SK-N-SH (cell line): ENCODE measurements at regions not wholly inside any gene's neighbourhood (a gene's known extent, or its start where the extent isn't known, plus 50 kb on each side); places are given as distances from the start of the nearest gene placed in this dataset.

Source experiments
- CTCF ChIA-PET: fragments of 300-600, 350-600 bp; formaldehyde crosslinking; extraction: SDS; loops from one replicate; lab custom pipeline; 2021; lab: Yijun Ruan, JAX
- POLR2A ChIA-PET: fragments of 350-600 bp; sonication (Branson Sonifier 250); formaldehyde crosslinking; extraction: SDS; loops from one replicate; lab custom pipeline; 2020; ENCODE audit warnings: antibody characterized with exemption, inconsistent platforms; lab: Yijun Ruan, JAX
- DNase-seq: peaks from one replicate; pipeline ENCODE4 v3.0.0; 2012
- H2AFZ ChIP-seq: fragments of 200-600 bp; sonication (generic); 2 replicates; pipeline ENCODE4 v1.8.1; 2016; ENCODE audit warnings: antibody characterized with exemption, mild to moderate bottlenecking, low read depth
- H3F3A ChIP-seq: fragments of 200-600 bp; sonication (generic); replicated peaks from 2 replicates; pipeline ENCODE3; 2016; ENCODE audit warnings: antibody characterized with exemption, mild to moderate bottlenecking; ENCODE audit not compliant: insufficient read depth
- H3K27ac ChIP-seq, 2 experiments: fragments of 200-500 bp in 1 of 2; fragments of 200-600 bp in 1 of 2; sonication (Bioruptor generic) in 1 of 2; sonication (generic), shearing (Covaris generic) in 1 of 2; 2 replicates each; pipeline versions ENCODE4 v1.5.1 to v1.6.1; 2014 to 2016; ENCODE audit warnings: low read depth in 2 of 2, inconsistent platforms in 1 of 2, low read length in 1 of 2, mild to moderate bottlenecking in 1 of 2, mixed read lengths in 1 of 2
- H3K27me3 ChIP-seq: fragments of 200-600 bp; sonication (generic), shearing (Covaris generic); 2 replicates; pipeline ENCODE4 v1.6.1; 2016; ENCODE audit warnings: mixed run types; ENCODE audit not compliant: insufficient read depth
- H3K36me3 ChIP-seq, 2 experiments: fragments of 200-500 bp in 1 of 2; fragments of 200-600 bp in 1 of 2; sonication (Bioruptor generic) in 1 of 2; sonication (generic) in 1 of 2; replicated peaks in 1 of 2; 2 replicates each; pipeline versions ENCODE3 to v1.5.1; 2014 to 2016; ENCODE audit warnings: low read length in 1 of 2, mild to moderate bottlenecking in 1 of 2; ENCODE audit not compliant: insufficient read depth in 2 of 2, control insufficient read depth in 1 of 2
- H3K4me1 ChIP-seq, 2 experiments: fragments of 200-500 bp in 1 of 2; fragments of 200-600 bp in 1 of 2; sonication (Bioruptor generic) in 1 of 2; sonication (generic), shearing (Covaris generic) in 1 of 2; 2 replicates each; pipeline versions ENCODE4 v1.5.1 to v1.6.1; 2014 to 2016; ENCODE audit warnings: low read depth in 1 of 2, low read length in 1 of 2, mixed run types in 1 of 2; ENCODE audit not compliant: insufficient read depth in 2 of 2, control insufficient read depth in 1 of 2
- H3K4me2 ChIP-seq: fragments of 200-600 bp; sonication (generic), shearing (Covaris generic); 2 replicates; pipeline ENCODE4 v1.6.1; 2017; ENCODE audit warnings: mixed run types
- H3K4me3 ChIP-seq, 2 experiments: fragments of 200-500 bp in 1 of 2; fragments of 200-600 bp in 1 of 2; sonication (Bioruptor generic) in 1 of 2; sonication (generic), shearing (Covaris generic) in 1 of 2; 2 replicates each; pipeline versions ENCODE4 v1.5.1 to v1.8.1; 2014 to 2016; ENCODE audit warnings: low read depth in 2 of 2, inconsistent platforms in 1 of 2, low read length in 1 of 2, mild to moderate bottlenecking in 1 of 2, mixed read lengths in 1 of 2, moderate library complexity in 1 of 2
- H3K79me2 ChIP-seq: fragments of 200-600 bp; sonication (generic); 2 replicates; pipeline ENCODE4 v1.8.1; 2017; ENCODE audit warnings: mild to moderate bottlenecking; ENCODE audit not compliant: insufficient read depth
- H3K9ac ChIP-seq: fragments of 200-600 bp; sonication (generic); 2 replicates; pipeline ENCODE4 v1.6.1; 2017; ENCODE audit warnings: mixed run types
- H3K9me2 ChIP-seq: fragments of 200-600 bp; sonication (generic); 2 replicates; pipeline ENCODE4 v1.6.1; 2017; ENCODE audit warnings: mixed run types
- H3K9me3 ChIP-seq: fragments of 200-600 bp; sonication (generic); 2 replicates; pipeline ENCODE4 v1.6.1; 2017; ENCODE audit warnings: mixed run types, mild to moderate bottlenecking, moderate library complexity
- H4K20me1 ChIP-seq: fragments of 200-600 bp; sonication (generic); 2 replicates; pipeline ENCODE4 v1.6.1; 2017; ENCODE audit warnings: mild to moderate bottlenecking, mixed run types; ENCODE audit not compliant: insufficient read depth
- CHD2 ChIP-seq: fragments of 150-350 bp; IDR thresholded peaks from 2 replicates; pipeline ENCODE4 v1.6.1; 2018; ENCODE audit warnings: low read length; ENCODE audit not compliant: partially characterized antibody
- ELF1 ChIP-seq: IDR thresholded peaks from 2 replicates; pipeline ENCODE4 v1.4.0; 2012
- FOXJ3 ChIP-seq: sonication (generic); formaldehyde crosslinking; IDR thresholded peaks from 2 replicates; pipeline ENCODE4 v1.5.1; 2020; ENCODE audit warnings: mild to moderate bottlenecking, missing genetic modification reagents
- FOXM1 ChIP-seq: IDR thresholded peaks from 2 replicates; pipeline ENCODE4 v1.4.0; 2012; ENCODE audit warnings: low read depth, mild to moderate bottlenecking
- JUND ChIP-seq: IDR thresholded peaks from 2 replicates; pipeline ENCODE4 v1.4.0; 2012
- MEF2A ChIP-seq: IDR thresholded peaks from 2 replicates; pipeline ENCODE4 v1.4.0; 2012; ENCODE audit warnings: low read depth, borderline replicate concordance
- MXI1 ChIP-seq: IDR thresholded peaks from 2 replicates; pipeline ENCODE4 v1.6.1; 2012; ENCODE audit warnings: mild to moderate bottlenecking, low read depth, low read length, improper control_type of control experiment
- NFIC ChIP-seq: IDR thresholded peaks from 2 replicates; pipeline ENCODE4 v1.4.0; 2012; ENCODE audit warnings: borderline replicate concordance
- NRF1 ChIP-seq: IDR thresholded peaks from 2 replicates; pipeline ENCODE4 v1.6.1; 2012; ENCODE audit warnings: low read depth, mild to moderate bottlenecking, low read length
- RAD21 ChIP-seq: IDR thresholded peaks from 2 replicates; pipeline ENCODE4 v1.6.1; 2012; ENCODE audit warnings: mild to moderate bottlenecking, low read length
- RFX5 ChIP-seq: IDR thresholded peaks from 2 replicates; pipeline ENCODE4 v1.6.1; 2012; ENCODE audit warnings: mild to moderate bottlenecking, improper control_type of control experiment, low read length
- RXRA ChIP-seq: IDR thresholded peaks from 2 replicates; pipeline ENCODE4 v1.4.0; 2012; ENCODE audit warnings: low read depth, mild to moderate bottlenecking, borderline replicate concordance
- SMC3 ChIP-seq: IDR thresholded peaks from 2 replicates; pipeline ENCODE4 v1.6.1; 2012; ENCODE audit warnings: low read depth, low read length, improper control_type of control experiment
- TCF12 ChIP-seq: IDR thresholded peaks from 2 replicates; pipeline ENCODE4 v1.4.0; 2012
- TEAD4 ChIP-seq: IDR thresholded peaks from 2 replicates; pipeline ENCODE4 v1.4.0; 2012; ENCODE audit warnings: mild to moderate bottlenecking, borderline replicate concordance; ENCODE audit not compliant: insufficient read depth
- YY1 ChIP-seq: IDR thresholded peaks from 2 replicates; pipeline ENCODE4 v1.4.0; 2012; ENCODE audit warnings: low read depth, mild to moderate bottlenecking
- WGBS: methylation state at CpG from one replicate; pipeline ENCODE4 v1.1.6; 2017; ENCODE audit warnings: low lambda C conversion rate; 5-methylcytosine and 5-hydroxymethylcytosine counted together
- TF ChIP-seq, protein P1 (sequence below): fragments of 200-600 bp; sonication (generic); IDR thresholded peaks from 2 replicates; pipeline ENCODE4 v1.6.1; 2017; ENCODE audit warnings: antibody characterized with exemption, mild to moderate bottlenecking, moderate library complexity
- TF ChIP-seq, protein P2 (sequence below): fragments of 150-350 bp; IDR thresholded peaks from 2 replicates; pipeline ENCODE4 v1.6.1; 2017; ENCODE audit warnings: antibody characterized with exemption, low read length, low read depth, borderline replicate concordance
- TF ChIP-seq, protein P3 (sequence below): fragments of 150-350 bp; IDR thresholded peaks from 2 replicates; pipeline ENCODE4 v1.6.1; 2016; ENCODE audit warnings: mild to moderate bottlenecking, low read depth, low read length
- TF ChIP-seq, protein P4 (sequence below): IDR thresholded peaks from 2 replicates; pipeline ENCODE4; 2012
- TF ChIP-seq, protein P5 (sequence below): IDR thresholded peaks from 2 replicates; pipeline ENCODE4 v1.4.0; 2012; ENCODE audit warnings: low read depth

DNA sequence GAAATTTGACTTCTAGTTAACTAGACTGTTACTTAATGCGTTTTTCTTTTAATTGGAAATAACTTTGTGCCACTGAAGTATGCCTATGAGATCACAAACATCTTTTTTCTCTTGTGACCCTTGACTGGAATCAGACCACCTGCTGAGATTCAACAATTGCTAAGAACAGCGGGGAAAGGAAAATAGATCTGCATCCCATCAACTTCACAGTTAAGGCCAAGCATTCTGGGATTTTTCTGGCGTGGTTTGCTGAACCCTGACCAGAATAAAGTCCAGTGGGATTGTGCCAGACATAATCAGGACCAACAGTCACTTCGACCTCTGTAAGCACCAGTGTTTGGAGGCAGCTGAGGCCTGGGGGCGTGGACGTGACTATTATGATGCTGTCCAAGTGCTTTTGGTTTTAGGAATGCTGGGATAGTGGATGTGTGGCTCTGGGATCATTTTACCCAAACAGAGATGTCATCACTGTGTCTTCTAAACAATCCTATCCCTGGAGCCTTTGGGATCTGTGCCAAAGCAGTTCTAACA is 373.3 kb upstream of the PRKCQ start:
- H3K9ac ChIP-seq: no peak overlapping the region
- H3K79me2 ChIP-seq: no peaks in the 10 kb centered on the region
- no peak overlapping the region for H2AFZ ChIP-seq
- no peaks in the 10 kb centered on the region for H3K27me3 ChIP-seq
- H3K9me2 ChIP-seq: no peaks in the 10 kb centered on the region
- H3F3A ChIP-seq: no peaks in the 10 kb centered on the region
- TF ChIP-seq NRF1: no peak
- no peak for TF ChIP-seq SMC3
- TF ChIP-seq, protein P1, sequence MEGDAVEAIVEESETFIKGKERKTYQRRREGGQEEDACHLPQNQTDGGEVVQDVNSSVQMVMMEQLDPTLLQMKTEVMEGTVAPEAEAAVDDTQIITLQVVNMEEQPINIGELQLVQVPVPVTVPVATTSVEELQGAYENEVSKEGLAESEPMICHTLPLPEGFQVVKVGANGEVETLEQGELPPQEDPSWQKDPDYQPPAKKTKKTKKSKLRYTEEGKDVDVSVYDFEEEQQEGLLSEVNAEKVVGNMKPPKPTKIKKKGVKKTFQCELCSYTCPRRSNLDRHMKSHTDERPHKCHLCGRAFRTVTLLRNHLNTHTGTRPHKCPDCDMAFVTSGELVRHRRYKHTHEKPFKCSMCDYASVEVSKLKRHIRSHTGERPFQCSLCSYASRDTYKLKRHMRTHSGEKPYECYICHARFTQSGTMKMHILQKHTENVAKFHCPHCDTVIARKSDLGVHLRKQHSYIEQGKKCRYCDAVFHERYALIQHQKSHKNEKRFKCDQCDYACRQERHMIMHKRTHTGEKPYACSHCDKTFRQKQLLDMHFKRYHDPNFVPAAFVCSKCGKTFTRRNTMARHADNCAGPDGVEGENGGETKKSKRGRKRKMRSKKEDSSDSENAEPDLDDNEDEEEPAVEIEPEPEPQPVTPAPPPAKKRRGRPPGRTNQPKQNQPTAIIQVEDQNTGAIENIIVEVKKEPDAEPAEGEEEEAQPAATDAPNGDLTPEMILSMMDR: no peak
- TF ChIP-seq JUND: no peak
- no peak for TF ChIP-seq YY1
- TF ChIP-seq MEF2A: no peak
- TF ChIP-seq RAD21: no peak
- TF ChIP-seq, protein P2, sequence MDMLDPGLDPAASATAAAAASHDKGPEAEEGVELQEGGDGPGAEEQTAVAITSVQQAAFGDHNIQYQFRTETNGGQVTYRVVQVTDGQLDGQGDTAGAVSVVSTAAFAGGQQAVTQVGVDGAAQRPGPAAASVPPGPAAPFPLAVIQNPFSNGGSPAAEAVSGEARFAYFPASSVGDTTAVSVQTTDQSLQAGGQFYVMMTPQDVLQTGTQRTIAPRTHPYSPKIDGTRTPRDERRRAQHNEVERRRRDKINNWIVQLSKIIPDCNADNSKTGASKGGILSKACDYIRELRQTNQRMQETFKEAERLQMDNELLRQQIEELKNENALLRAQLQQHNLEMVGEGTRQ: no peak
- TF ChIP-seq FOXJ3 (CRISPR knock-in tag): no peak
- TF ChIP-seq TEAD4: no peak
- no peak for TF ChIP-seq MXI1
- no peak for TF ChIP-seq ELF1
- TF ChIP-seq, protein P3, sequence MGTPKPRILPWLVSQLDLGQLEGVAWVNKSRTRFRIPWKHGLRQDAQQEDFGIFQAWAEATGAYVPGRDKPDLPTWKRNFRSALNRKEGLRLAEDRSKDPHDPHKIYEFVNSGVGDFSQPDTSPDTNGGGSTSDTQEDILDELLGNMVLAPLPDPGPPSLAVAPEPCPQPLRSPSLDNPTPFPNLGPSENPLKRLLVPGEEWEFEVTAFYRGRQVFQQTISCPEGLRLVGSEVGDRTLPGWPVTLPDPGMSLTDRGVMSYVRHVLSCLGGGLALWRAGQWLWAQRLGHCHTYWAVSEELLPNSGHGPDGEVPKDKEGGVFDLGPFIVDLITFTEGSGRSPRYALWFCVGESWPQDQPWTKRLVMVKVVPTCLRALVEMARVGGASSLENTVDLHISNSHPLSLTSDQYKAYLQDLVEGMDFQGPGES: no peak
- no peak for TF ChIP-seq NFIC
- TF ChIP-seq CHD2: no peak
- no peak overlapping the region for H3K4me3 ChIP-seq
- H3K36me3 ChIP-seq: no peaks in the 10 kb centered on the region
- 17% methylated on average over 6 of the region's 6 CpGs for WGBS
- H3K4me2 ChIP-seq: no peak overlapping the region
- no peak for DNase-seq
- ChIA-PET CTCF (no interaction called here), POLR2A (no interaction called here)
- no peaks in the 10 kb centered on the region for H3K9me3 ChIP-seq
- no peaks in the 10 kb centered on the region; a peak in 1 of 4 replicates for H3K4me1 ChIP-seq
- H4K20me1 ChIP-seq: no peaks in the 10 kb centered on the region
- no peak overlapping the region for H3K27ac ChIP-seq

DNA sequence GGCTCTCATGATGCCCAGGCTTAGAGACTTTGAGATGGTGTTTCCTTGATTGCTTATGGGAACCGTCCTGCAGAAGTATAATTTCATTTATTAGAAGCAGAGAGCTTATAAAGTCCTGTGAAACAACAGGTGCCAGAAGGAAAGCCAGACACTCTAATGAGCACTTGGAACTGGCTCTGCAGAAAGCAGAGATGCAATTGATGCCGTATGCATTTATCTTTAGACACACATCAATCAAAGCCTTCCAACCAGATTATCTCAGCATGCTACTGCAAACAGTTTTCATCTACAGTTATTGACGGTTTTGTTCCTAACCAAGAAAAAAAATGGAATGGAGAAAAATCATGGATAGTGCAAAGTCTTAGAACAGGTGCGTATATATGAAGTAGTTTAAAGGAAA is 371.7 kb upstream of the PRKCQ start:
- POLR2A ChIA-PET: no interaction called here
- WGBS: 15% methylated on average over 4 of the region's 4 CpGs

More for the DNA sequence above, 371.7 kb upstream of the PRKCQ start:
- H3K27ac ChIP-seq: no peak overlapping the region
- no peaks in the 10 kb centered on the region for H3K9me2 ChIP-seq
- H2AFZ ChIP-seq: no peak overlapping the region
- no peaks in the 10 kb centered on the region for H3K27me3 ChIP-seq
- H3K9ac ChIP-seq: no peak overlapping the region
- no peaks in the 10 kb centered on the region for H3K9me3 ChIP-seq
- CTCF ChIA-PET: no interaction called here
- no peak for DNase-seq
- H3K79me2 ChIP-seq: no peaks in the 10 kb centered on the region
- no peaks in the 10 kb centered on the region for H3F3A ChIP-seq
- no peak overlapping the region for H3K4me3 ChIP-seq
- H3K4me1 ChIP-seq: no peaks in the 10 kb centered on the region; a peak in 1 of 4 replicates
- H4K20me1 ChIP-seq: no peaks in the 10 kb centered on the region
- TF ChIP-seq, protein P3: no peak
- TF ChIP-seq, protein P4, sequence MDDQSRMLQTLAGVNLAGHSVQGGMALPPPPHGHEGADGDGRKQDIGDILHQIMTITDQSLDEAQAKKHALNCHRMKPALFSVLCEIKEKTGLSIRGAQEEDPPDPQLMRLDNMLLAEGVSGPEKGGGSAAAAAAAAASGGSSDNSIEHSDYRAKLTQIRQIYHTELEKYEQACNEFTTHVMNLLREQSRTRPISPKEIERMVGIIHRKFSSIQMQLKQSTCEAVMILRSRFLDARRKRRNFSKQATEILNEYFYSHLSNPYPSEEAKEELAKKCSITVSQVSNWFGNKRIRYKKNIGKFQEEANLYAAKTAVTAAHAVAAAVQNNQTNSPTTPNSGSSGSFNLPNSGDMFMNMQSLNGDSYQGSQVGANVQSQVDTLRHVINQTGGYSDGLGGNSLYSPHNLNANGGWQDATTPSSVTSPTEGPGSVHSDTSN: no peak
- TF ChIP-seq, protein P5, sequence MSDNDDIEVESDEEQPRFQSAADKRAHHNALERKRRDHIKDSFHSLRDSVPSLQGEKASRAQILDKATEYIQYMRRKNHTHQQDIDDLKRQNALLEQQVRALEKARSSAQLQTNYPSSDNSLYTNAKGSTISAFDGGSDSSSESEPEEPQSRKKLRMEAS: no peak
- TF ChIP-seq TCF12 (no peak), FOXM1 (no peak), RFX5 (no peak), MXI1 (no peak), RXRA (no peak)
- H3K36me3 ChIP-seq: no peaks in the 10 kb centered on the region
- no peak overlapping the region for H3K4me2 ChIP-seq
